HCT116 (cell line): ENCODE measurements at regions not wholly inside any gene's neighbourhood (a gene's known extent, or its start where the extent isn't known, plus 50 kb on each side); places are given as distances from the start of the nearest gene placed in this dataset.

Experiments used
- ATAC-seq: fragments of 200-7000 bp; cut with Tn5 transposase; 2 replicates; pipeline ENCODE4 v1.9.1; 2020; ENCODE audit warnings: mild to moderate bottlenecking, moderate library complexity
- BruUV-seq: library from RNA; stranded (reverse); fragments of 400-500 nt; replicated peaks from 2 replicates; lab custom pipeline; 2021; lab: Mats Ljungman, UMichigan
- CTCF ChIA-PET: fragments of 300-600 bp; sonication (Branson Sonifier 250); formaldehyde crosslinking; loops from one replicate; lab custom pipeline; 2021; ENCODE audit warnings: antibody characterized with exemption; lab: Charles Lee
- POLR2A ChIA-PET: fragments of 300-600, 350-600 bp; sonication (Branson Sonifier 250); formaldehyde crosslinking; loops from one replicate; lab custom pipeline; 2021; ENCODE audit warnings: antibody characterized with exemption; lab: Charles Lee
- RAD21 ChIA-PET, 2 experiments: fragments of 300-600 bp; sonication (Branson Sonifier 250); formaldehyde crosslinking; loops; one replicate each; lab custom pipeline; 2023; ENCODE audit warnings: low total read pairs in 2 of 2; ENCODE audit not compliant: uncharacterized antibody in 2 of 2, unreplicated experiment in 2 of 2, low non-redundant PET in 1 of 2; lab: Charles Lee
- DNase-seq: peaks from one replicate; pipeline ENCODE4 v3.0.0-alpha.2; 2010; ENCODE audit warnings: low read depth, low spot score
- H2AFZ ChIP-seq: fragments of 200-600 bp; shearing (Covaris generic), sonication (generic); 2 replicates; pipeline ENCODE4 v1.6.1; 2017; ENCODE audit warnings: low read depth, mixed run types, mixed read lengths, antibody characterized with exemption, low read length; ENCODE audit not compliant: poor library complexity, severe bottlenecking
- H3K27ac ChIP-seq: 2 replicates; pipeline ENCODE4 v1.5.1; 2012; ENCODE audit warnings: low read depth, low read length
- H3K27me3 ChIP-seq: fragments of 200-600 bp; sonication (generic); 2 replicates; pipeline ENCODE4 v1.6.1; 2016; ENCODE audit warnings: mixed run types, low read length, mixed read lengths; ENCODE audit not compliant: insufficient read depth
- H3K36me3 ChIP-seq, 2 experiments: fragments of 200-500 bp in 1 of 2; fragments of 200-600 bp in 1 of 2; sonication (Bioruptor generic) in 1 of 2; sonication (generic) in 1 of 2; 2 replicates each; pipeline versions ENCODE4 v1.5.1 to v1.6.1; 2014 to 2016; ENCODE audit warnings: low read length in 2 of 2, inconsistent platforms in 1 of 2, mixed read lengths in 1 of 2, mixed run types in 1 of 2; ENCODE audit not compliant: insufficient read depth in 2 of 2, control insufficient read depth in 1 of 2
- H3K4me1 ChIP-seq, 2 experiments: fragments of 200-600 bp in 1 of 2; sonication (generic) in 1 of 2; 2 replicates each; pipeline versions ENCODE4 v1.5.1 to v1.6.1; 2012 to 2017; ENCODE audit warnings: low read length in 2 of 2, inconsistent platforms in 1 of 2, mild to moderate bottlenecking in 1 of 2, mixed read lengths in 1 of 2, mixed run types in 1 of 2, moderate library complexity in 1 of 2; ENCODE audit not compliant: insufficient read depth in 2 of 2, control insufficient read depth in 1 of 2
- H3K4me2 ChIP-seq: fragments of 200-600 bp; sonication (generic); 2 replicates; pipeline ENCODE4 v1.6.1; 2017; ENCODE audit warnings: mixed run types, low read length, mixed read lengths
- H3K4me3 ChIP-seq, 2 experiments: fragments of 200-600 bp in 1 of 2; sonication (generic) in 1 of 2; replicated peaks in 1 of 2; 2 replicates each; pipeline ENCODE4 v1.5.1; 2011 to 2016; ENCODE audit warnings: low read length in 2 of 2, control low read depth in 1 of 2, low read depth in 1 of 2, mild to moderate bottlenecking in 1 of 2, mixed read lengths in 1 of 2, mixed run types in 1 of 2
- H3K79me2 ChIP-seq: fragments of 200-600 bp; sonication (generic); 2 replicates; pipeline ENCODE4 v1.6.1; 2017; ENCODE audit warnings: mild to moderate bottlenecking, mixed run types, low read length, moderate library complexity, mixed read lengths; ENCODE audit not compliant: insufficient read depth
- H3K9ac ChIP-seq: fragments of 200-600 bp; sonication (generic); 2 replicates; pipeline ENCODE4 v1.6.1; 2016; ENCODE audit warnings: low read length, mixed read lengths
- H3K9me2 ChIP-seq: fragments of 200-600 bp; sonication (generic), shearing (Covaris generic); 2 replicates; pipeline ENCODE4 v1.6.1; 2017; ENCODE audit warnings: mixed run types, mild to moderate bottlenecking, moderate library complexity; ENCODE audit not compliant: insufficient read depth
- H3K9me3 ChIP-seq, 2 experiments: fragments of 200-500 bp in 1 of 2; fragments of 200-600 bp in 1 of 2; sonication (Bioruptor generic) in 1 of 2; sonication (generic) in 1 of 2; 2 replicates each; pipeline ENCODE4 v1.6.1; 2014 to 2017; ENCODE audit warnings: low read length in 2 of 2, mixed read lengths in 2 of 2, inconsistent platforms in 1 of 2, low read depth in 1 of 2, mild to moderate bottlenecking in 1 of 2, mixed run types in 1 of 2, moderate library complexity in 1 of 2; ENCODE audit not compliant: control insufficient read depth in 1 of 2, insufficient read depth in 1 of 2
- H4K20me1 ChIP-seq: fragments of 200-600 bp; sonication (generic), shearing (Covaris generic); 2 replicates; pipeline ENCODE4 v1.6.1; 2017; ENCODE audit warnings: mixed run types, mild to moderate bottlenecking, moderate library complexity; ENCODE audit not compliant: insufficient read depth
- CEBPB ChIP-seq: IDR thresholded peaks from 2 replicates; pipeline ENCODE4 v1.6.1; 2012; ENCODE audit warnings: low read depth
- ELF1 ChIP-seq: IDR thresholded peaks from 2 replicates; pipeline ENCODE4 v1.6.1; 2012; ENCODE audit warnings: low read depth, borderline replicate concordance
- EZH2phosphoT487 ChIP-seq: fragments of 200-600 bp; IDR thresholded peaks from 2 replicates; pipeline ENCODE4 v1.6.1; 2018; ENCODE audit warnings: antibody characterized with exemption, borderline replicate concordance
- FOSL1 ChIP-seq: IDR thresholded peaks from 2 replicates; pipeline ENCODE4 v1.6.1; 2012; ENCODE audit warnings: low read depth
- JUND ChIP-seq: IDR thresholded peaks from 2 replicates; pipeline ENCODE4 v1.6.1; 2012
- POLR2A ChIP-seq: IDR thresholded peaks from 2 replicates; pipeline ENCODE4 v1.7.0; 2011; ENCODE audit warnings: borderline replicate concordance; ENCODE audit not compliant: insufficient read depth, insufficient read length; ENCODE audit errors: extremely low read depth
- RAD21 ChIP-seq: IDR thresholded peaks from 2 replicates; pipeline ENCODE4 v1.6.1; 2012; ENCODE audit warnings: low read depth, mild to moderate bottlenecking
- SIN3A ChIP-seq: IDR thresholded peaks from 2 replicates; pipeline ENCODE4 v1.6.1; 2012; ENCODE audit warnings: low read depth
- SP1 ChIP-seq: IDR thresholded peaks from 2 replicates; pipeline ENCODE4 v1.6.1; 2012; ENCODE audit warnings: low read depth
- TCF7L2 ChIP-seq: IDR thresholded peaks from 2 replicates; pipeline ENCODE4 v1.7.0; 2011; ENCODE audit warnings: borderline replicate concordance, inconsistent platforms; ENCODE audit not compliant: insufficient read depth, insufficient read length; ENCODE audit errors: extremely low read depth
- YY1 ChIP-seq: IDR thresholded peaks from 2 replicates; pipeline ENCODE4 v1.6.1; 2011; ENCODE audit warnings: low read length, low read depth, moderate library complexity, mild to moderate bottlenecking; ENCODE audit not compliant: insufficient replicate concordance; ENCODE audit errors: extremely low read depth
- ZFX ChIP-seq: fragments of 450-650 bp; IDR thresholded peaks from 2 replicates; pipeline ENCODE4 v1.6.1; 2017
- ZNF274 ChIP-seq: fragments of 200-500 bp; sonication (Bioruptor generic); IDR thresholded peaks from 2 replicates; pipeline ENCODE4 v1.6.1; 2014; ENCODE audit warnings: mild to moderate bottlenecking, low read depth, low read length, inconsistent platforms
- intact Hi-C: fragments of 100-400 bp; cut with micrococcal nuclease; formaldehyde crosslinking; loops from 2 replicates; pipeline ENCODE4 v1.10.0; 2022
- TF ChIP-seq, protein P1 (sequence below): IDR thresholded peaks from 2 replicates; pipeline ENCODE4 v1.6.1; 2012
- TF ChIP-seq, protein P2 (sequence below): IDR thresholded peaks from 2 replicates; pipeline ENCODE4 v1.6.1; 2011; ENCODE audit warnings: mild to moderate bottlenecking, low read length, moderate library complexity; ENCODE audit not compliant: insufficient replicate concordance; ENCODE audit errors: extremely low read depth
- TF ChIP-seq, protein P3 (sequence below): IDR thresholded peaks from 2 replicates; pipeline ENCODE4 v1.6.1; 2012

DNA sequence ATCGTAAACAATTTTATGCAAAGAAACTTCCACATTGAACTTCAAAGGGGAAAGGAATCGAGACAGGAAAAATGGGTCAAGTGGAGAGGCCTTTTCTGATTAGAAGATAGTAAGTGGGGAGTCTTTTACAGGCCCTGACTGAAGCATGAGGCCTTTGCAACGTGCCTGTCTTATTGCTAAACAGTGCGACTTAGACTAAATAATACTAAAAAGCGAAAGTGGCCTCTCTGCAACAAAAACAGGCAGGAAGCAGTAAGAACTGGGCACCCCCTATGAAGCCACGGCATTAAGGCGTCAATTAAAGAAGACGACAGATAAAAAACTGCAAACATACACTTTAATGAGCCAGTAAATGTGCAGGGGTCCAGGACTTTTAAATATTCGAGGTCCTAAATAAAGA lies 283.4 kb upstream of the GRIP1 start (continued):
- no peak for TF ChIP-seq ZNF274
- TF ChIP-seq ELF1 = no peak
- TF ChIP-seq, all 23 proteins: peak for 0

DNA sequence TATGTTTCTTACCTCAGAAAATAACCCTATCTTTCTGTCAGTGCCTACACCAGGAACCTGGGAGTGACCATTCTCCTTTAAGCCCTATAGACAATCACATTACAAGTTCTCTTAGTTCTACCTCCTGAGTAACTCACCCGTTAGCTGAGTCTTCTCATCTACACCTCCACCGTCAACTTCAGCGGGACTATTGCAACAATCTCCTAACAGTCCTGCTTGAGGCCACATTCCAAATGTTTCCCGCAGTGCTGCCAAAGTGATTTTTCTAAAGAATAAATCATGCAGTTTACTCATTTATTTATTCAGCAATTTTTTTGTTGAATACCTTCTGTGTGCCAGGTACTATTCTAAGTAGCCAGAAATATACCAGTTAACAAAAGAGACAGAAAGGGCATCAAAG lies 285.0 kb upstream of the GRIP1 start:
- POLR2A ChIA-PET = no interaction called here
- no peak for TF ChIP-seq EZH2phosphoT487
- TF ChIP-seq, protein P1, sequence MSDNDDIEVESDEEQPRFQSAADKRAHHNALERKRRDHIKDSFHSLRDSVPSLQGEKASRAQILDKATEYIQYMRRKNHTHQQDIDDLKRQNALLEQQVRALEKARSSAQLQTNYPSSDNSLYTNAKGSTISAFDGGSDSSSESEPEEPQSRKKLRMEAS = no peak
- no peak for TF ChIP-seq TCF7L2
- no peak for TF ChIP-seq ELF1
- TF ChIP-seq CEBPB = no peak
- no peak for TF ChIP-seq FOSL1
- no peak for TF ChIP-seq SP1
- TF ChIP-seq RAD21 = no peak
- TF ChIP-seq SIN3A = no peak
- no TSS peak for BruUV-seq

DNA sequence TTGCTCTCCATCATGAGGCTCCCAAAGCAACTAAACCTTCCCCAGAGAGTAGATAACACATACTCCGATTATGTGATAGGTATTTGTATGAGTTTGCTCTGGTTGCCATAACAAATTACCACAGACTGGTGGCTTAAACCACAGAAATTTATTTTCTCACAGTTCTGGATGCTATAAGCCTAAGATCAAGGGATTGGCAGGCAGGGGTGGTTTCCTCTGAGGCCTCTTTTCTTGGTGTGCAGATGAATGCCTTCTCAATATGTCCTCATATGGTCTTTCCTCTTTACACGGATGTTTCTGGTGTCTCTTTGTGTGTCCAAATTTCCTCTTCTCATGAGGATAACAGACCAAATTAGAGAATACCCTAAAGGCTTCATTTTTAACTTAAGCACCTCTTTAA lies 285.8 kb upstream of the GRIP1 start:
- DNase-seq (no peak), ATAC-seq (no peak)
- no peaks in the 10 kb centered on the region for H3K9me3 ChIP-seq
- H3K36me3 ChIP-seq = no peaks in the 10 kb centered on the region
- POLR2A ChIA-PET = no interaction called here
- intact Hi-C loops = no loop called here
- H3K9ac ChIP-seq = no peak overlapping the region
- H3K4me3 ChIP-seq = no peak overlapping the region
- no TSS peak for BruUV-seq
- H2AFZ ChIP-seq = no peak overlapping the region
- H3K4me1 ChIP-seq = no peaks in the 10 kb centered on the region
- no peak overlapping the region for H3K27ac ChIP-seq
- CTCF ChIA-PET = no interaction called here
- no peaks in the 10 kb centered on the region for H3K79me2 ChIP-seq
- no peak overlapping the region for H3K4me2 ChIP-seq
- TF ChIP-seq EZH2phosphoT487 (no peak), POLR2A (no peak), JUND (no peak), CEBPB (no peak), ZFX (no peak), YY1 (no peak), ELF1 (no peak), RAD21 (no peak)
- TF ChIP-seq, protein P2, sequence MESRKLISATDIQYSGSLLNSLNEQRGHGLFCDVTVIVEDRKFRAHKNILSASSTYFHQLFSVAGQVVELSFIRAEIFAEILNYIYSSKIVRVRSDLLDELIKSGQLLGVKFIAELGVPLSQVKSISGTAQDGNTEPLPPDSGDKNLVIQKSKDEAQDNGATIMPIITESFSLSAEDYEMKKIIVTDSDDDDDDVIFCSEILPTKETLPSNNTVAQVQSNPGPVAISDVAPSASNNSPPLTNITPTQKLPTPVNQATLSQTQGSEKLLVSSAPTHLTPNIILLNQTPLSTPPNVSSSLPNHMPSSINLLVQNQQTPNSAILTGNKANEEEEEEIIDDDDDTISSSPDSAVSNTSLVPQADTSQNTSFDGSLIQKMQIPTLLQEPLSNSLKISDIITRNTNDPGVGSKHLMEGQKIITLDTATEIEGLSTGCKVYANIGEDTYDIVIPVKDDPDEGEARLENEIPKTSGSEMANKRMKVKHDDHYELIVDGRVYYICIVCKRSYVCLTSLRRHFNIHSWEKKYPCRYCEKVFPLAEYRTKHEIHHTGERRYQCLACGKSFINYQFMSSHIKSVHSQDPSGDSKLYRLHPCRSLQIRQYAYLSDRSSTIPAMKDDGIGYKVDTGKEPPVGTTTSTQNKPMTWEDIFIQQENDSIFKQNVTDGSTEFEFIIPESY = no peak
- TF ChIP-seq, protein P1 = no peak
- TF ChIP-seq, protein P3, sequence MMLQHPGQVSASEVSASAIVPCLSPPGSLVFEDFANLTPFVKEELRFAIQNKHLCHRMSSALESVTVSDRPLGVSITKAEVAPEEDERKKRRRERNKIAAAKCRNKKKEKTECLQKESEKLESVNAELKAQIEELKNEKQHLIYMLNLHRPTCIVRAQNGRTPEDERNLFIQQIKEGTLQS = no peak
- RAD21 ChIA-PET = no interaction called here
- H4K20me1 ChIP-seq = no peaks in the 10 kb centered on the region
- H3K27me3 ChIP-seq = peaks cover 24% of the 10 kb centered on the region
- H3K9me2 ChIP-seq = no peaks in the 10 kb centered on the region

More for the DNA sequence above, 285.0 kb upstream of the GRIP1 start:
- Histone ChIP-seq H2AFZ (no peak overlapping the region), H4K20me1 (no peaks in the 10 kb centered on the region; the same call in 1 of the 2 replicates), H3K27ac (no peak overlapping the region), H3K79me2 (no peaks in the 10 kb centered on the region), H3K36me3 (no peaks in the 10 kb centered on the region), H3K9ac (no peak overlapping the region), H3K27me3 (peaks cover 24% of the 10 kb centered on the region), H3K4me2 (no peak overlapping the region), H3K4me1 (no peaks in the 10 kb centered on the region), H3K9me2 (no peaks in the 10 kb centered on the region), H3K9me3 (no peaks in the 10 kb centered on the region), H3K4me3 (no peak overlapping the region)
- CTCF ChIA-PET = no interaction called here
- ATAC-seq (no peak), DNase-seq (no peak)
- RAD21 ChIA-PET = no interaction called here
- intact Hi-C loops = no loop called here
